Heart right ventricle (tissue), 16 donors: ENCODE measurements at regions not wholly inside any gene's neighbourhood (a gene's known extent, or its start where the extent isn't known, plus 50 kb on each side); places are given as distances from the start of the nearest gene placed in this dataset.

Source experiments
- ATAC-seq, 8 donors: fragments of 200-7000 bp; cut with Tn5 transposase; one replicate each; pipeline ENCODE4 v1.9.1; 2020; ENCODE audit warnings: mild to moderate bottlenecking in 8 of 8, moderate library complexity in 8 of 8, moderate number of reproducible peaks in 1 of 8
- DNase-seq, 2 donors: peaks; one replicate each; pipeline ENCODE4 v3.0.0-alpha.2; 2020
- H3K27ac ChIP-seq, 10 donors: fragments of 200-600 bp; sonication (generic) in 2 of 10; one replicate each; pipeline versions ENCODE4 v1.5.0 to v1.8.0; 2020 to 2022; ENCODE audit warnings: mild to moderate bottlenecking in 3 of 10
- H3K27me3 ChIP-seq, 7 donors: fragments of 200-600 bp; one replicate each; pipeline ENCODE4 v1.8.0; 2021 to 2022; ENCODE audit warnings: mild to moderate bottlenecking in 2 of 7
- H3K36me3 ChIP-seq, 9 donors: fragments of 200-600 bp; sonication (generic) in 1 of 9; one replicate each; pipeline versions ENCODE4 v1.5.0 to v1.8.0; 2020 to 2022; ENCODE audit warnings: mild to moderate bottlenecking in 2 of 9
- H3K4me1 ChIP-seq, 9 donors: fragments of 200-600 bp; sonication (generic) in 1 of 9; one replicate each; pipeline versions ENCODE4 v1.5.0 to v1.8.0; 2020 to 2022; ENCODE audit warnings: mild to moderate bottlenecking in 4 of 9
- H3K4me3 ChIP-seq, 10 donors: fragments of 200-600 bp; sonication (generic) in 2 of 10; one replicate each; pipeline versions ENCODE4 v1.5.0 to v1.8.0; 2020 to 2022; ENCODE audit warnings: mild to moderate bottlenecking in 7 of 10, moderate library complexity in 2 of 10
- H3K9me3 ChIP-seq, 11 donors: fragments of 200-600 bp in 10 of 11; sonication (generic) in 2 of 11; one replicate each; pipeline versions ENCODE4 v1.5.0 to v1.8.0; 2013 to 2022; ENCODE audit warnings: mild to moderate bottlenecking in 2 of 11, control low read depth in 1 of 11, moderate library complexity in 1 of 11
- WGBS, 2 donors: extraction: QIAGEN DNeasy Blood & Tissue Kit; methylation state at CpG; one replicate each; pipeline ENCODE4 v1.1.7; 2013; ENCODE audit warnings: inconsistent platforms in 1 of 2; 5-methylcytosine and 5-hydroxymethylcytosine counted together
- intact Hi-C, 10 donors: fragments of 100-400 bp; cut with DNase I; formaldehyde crosslinking; loops; one replicate each; pipeline versions ENCODE4 v1.11.1 to v1.14.2; 2022
- TF ChIP-seq, protein P1 (sequence below), 9 donors: fragments of 200-600 bp; sonication (generic) in 2 of 9; IDR thresholded peaks; one replicate each; pipeline versions ENCODE4 v1.5.0 to v1.8.0; 2021 to 2022; ENCODE audit warnings: antibody characterized with exemption in 9 of 9, mild to moderate bottlenecking in 5 of 9, moderate library complexity in 1 of 9
- donor health status: Arrhythmogenic right ventricular cardiomyopathy.
- donor health status: ischemic (EF 13 %, LVEDD 7.1; RV severe dilation, severe dysfunction).
- donor health status: healthy with polysubstance abuse.
- donor health status: DM: no; HTN: yes; CAD: no.
- donor health status: DM: no; HTN: no; CAD: no.
- donor health status: ischemic (EF 25% LVEDD 6.9; RV normal size, moderate dysfunction).
- donor health status: ischemic (EF 25% LVEDD 5.7; RV mildly dilated, moderate dysfunction).
- donor health status: healthy.
- donor health status: DM: yes; HTN: yes; CAD: no.
- donor health status: Ischemic cardiomyopathy.
- donor health status: ischemic (EF 35%, LVEDD 5.7; RV mildly dilated, moderate dysfunction).
- donor health status: nonischemic (EF 11% LVEDD 7.7; RV severe dilation, severe dysfunction).
- donor health status: DM: yes; HTN: yes; CAD: no.
- donor health status: PGD.
- donor health status: ischemic (EF 29% LVEDD 5.4; RV normal size, mild dysfunction).
- donor health status: nonischemic (EF 23%, LVEDD 6.1; RV moderate dilation, normal function).

DNA sequence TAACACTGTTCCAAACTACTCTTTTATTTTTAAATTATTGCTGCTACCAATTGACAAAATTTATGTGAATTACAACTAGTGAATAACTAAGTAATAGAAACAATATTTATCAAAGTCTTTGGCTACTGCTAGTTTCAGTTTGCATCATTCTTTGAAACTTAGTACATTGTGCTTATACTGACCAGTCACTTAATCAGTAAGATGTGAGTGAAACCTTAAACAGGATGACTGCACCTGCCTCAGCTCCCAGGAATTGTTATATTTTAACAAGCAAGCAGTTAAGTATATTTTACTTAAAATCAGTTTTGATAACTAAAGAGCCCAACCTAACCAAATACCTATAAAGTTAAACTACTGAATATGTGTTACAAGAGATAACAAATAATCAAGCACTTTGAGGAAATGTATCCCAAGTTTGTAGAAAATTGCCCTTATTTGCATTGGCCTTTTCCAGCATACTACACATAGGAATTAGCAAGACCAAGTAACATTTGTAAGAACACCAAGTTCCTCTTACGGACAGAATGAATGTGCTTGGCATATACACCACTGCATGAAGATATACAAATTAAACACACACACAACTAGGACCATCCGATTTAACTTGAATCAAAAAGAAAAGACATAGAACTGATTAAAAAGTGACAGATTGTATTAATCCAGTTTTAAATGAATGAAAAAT is 545.5 kb upstream of the DAB2 start:
- Histone ChIP-seq H3K27me3 (no peaks in the 10 kb centered on the region), H3K36me3 (no peaks in the 10 kb centered on the region), H3K4me3 (no peak overlapping the region), H3K9me3 (no peaks in the 10 kb centered on the region), H3K27ac (no peak overlapping the region), H3K4me1 (no peaks in the 10 kb centered on the region)
- 88 to 93% methylated on average over 2 of the region's 2 CpGs for WGBS, 2 donors
- ATAC-seq: no peak
- DNase-seq: no peak
- intact Hi-C loops: no loop called here
- TF ChIP-seq, protein P1, sequence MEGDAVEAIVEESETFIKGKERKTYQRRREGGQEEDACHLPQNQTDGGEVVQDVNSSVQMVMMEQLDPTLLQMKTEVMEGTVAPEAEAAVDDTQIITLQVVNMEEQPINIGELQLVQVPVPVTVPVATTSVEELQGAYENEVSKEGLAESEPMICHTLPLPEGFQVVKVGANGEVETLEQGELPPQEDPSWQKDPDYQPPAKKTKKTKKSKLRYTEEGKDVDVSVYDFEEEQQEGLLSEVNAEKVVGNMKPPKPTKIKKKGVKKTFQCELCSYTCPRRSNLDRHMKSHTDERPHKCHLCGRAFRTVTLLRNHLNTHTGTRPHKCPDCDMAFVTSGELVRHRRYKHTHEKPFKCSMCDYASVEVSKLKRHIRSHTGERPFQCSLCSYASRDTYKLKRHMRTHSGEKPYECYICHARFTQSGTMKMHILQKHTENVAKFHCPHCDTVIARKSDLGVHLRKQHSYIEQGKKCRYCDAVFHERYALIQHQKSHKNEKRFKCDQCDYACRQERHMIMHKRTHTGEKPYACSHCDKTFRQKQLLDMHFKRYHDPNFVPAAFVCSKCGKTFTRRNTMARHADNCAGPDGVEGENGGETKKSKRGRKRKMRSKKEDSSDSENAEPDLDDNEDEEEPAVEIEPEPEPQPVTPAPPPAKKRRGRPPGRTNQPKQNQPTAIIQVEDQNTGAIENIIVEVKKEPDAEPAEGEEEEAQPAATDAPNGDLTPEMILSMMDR (IDR thresholded peaks at IDR 0.05): no peak

DNA sequence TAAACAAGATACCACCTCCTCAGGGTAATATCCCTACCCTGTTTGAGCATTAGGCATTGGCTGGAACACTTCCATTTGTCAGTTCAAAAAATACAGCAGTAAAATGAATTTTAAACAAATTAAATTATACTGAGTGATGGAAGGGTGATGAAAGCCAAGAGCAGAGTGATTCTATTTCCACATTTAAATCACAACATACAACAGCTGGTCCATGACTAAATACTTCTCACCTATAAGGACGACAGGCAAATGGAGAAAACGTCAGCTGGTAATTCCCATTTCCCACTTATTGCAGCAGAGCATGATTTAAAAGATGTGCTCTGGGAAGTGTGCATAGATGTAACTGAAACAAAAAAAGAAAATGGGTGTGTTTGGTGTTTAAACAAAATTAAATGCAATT is 543.6 kb upstream of the DAB2 start:
- no peak overlapping the region for H3K4me3 ChIP-seq
- TF ChIP-seq, protein P1 (IDR thresholded peaks at IDR 0.05): no peak
- WGBS, 2 donors: 52 to 69% methylated on average over 2 of the region's 2 CpGs
- ATAC-seq: no peak
- H3K27me3 ChIP-seq: no peaks in the 10 kb centered on the region
- H3K27ac ChIP-seq: no peak overlapping the region
- H3K4me1 ChIP-seq: no peaks in the 10 kb centered on the region
- H3K9me3 ChIP-seq: no peaks in the 10 kb centered on the region
- no peaks in the 10 kb centered on the region for H3K36me3 ChIP-seq
- intact Hi-C loops: no loop called here
- no peak for DNase-seq

DNA sequence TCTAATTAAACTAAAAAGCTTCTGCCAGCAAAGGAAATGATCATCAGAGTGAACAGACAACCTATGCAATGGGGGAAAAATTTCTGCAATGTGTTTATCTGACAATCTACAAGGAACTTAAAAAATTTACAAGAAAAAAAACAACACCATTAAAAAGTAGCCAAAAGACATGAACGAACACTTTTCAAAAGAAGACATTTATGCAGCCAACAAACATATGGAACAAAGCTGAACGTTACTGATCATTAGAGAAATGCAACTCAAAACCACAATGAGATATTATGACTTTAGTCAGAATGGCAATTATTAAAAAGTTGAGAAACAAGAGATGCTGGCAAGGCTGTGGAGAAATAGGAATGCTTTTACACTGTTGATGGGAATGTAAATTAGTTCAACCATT is 530.4 kb upstream of the DAB2 start:
- H3K36me3 ChIP-seq: no peaks in the 10 kb centered on the region
- DNase-seq (no peak), ATAC-seq (no peak)
- intact Hi-C loops: loop anchor here in 1 of 10 donors (5.0 kb wide), 1 partner anchor 152 kb away; no protein-coding TSS in a partner anchor
- WGBS, 2 donors: 79 to 88% methylated on average over 2 of the region's 2 CpGs
- no peaks in the 10 kb centered on the region for H3K4me1 ChIP-seq
- no peak overlapping the region for H3K27ac ChIP-seq
- no peak overlapping the region for H3K4me3 ChIP-seq
- peaks cover 0 to 11% (median 0%) of the 10 kb centered on the region in 11 donors for H3K9me3 ChIP-seq
- no peaks in the 10 kb centered on the region for H3K27me3 ChIP-seq
- TF ChIP-seq, protein P1 (IDR thresholded peaks at IDR 0.05): no peak

DNA sequence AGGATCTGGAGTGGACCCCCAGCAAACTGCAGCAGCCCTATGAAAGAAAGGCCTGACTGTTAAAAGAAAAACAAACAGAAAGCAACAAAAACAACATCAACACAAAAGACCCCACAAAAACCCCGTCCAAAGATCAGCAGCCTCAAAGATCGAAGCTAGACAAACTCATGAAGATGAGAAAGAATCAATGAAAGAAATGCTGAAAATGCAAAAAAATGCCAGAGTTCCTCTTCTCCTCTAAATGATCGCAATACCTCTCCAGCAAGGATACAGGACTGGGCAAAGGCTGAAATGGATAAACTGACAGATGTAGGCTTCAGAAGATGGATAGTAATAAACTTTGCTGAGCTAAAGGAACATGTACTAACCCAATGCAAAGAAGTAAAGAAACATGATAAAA is 526.3 kb upstream of the DAB2 start:
- TF ChIP-seq, protein P1 (IDR thresholded peaks at IDR 0.05): no peak
- Histone ChIP-seq H3K9me3 (peaks cover 0 to 11% (median 0%) of the 10 kb centered on the region in 11 donors), H3K27ac (no peak overlapping the region), H3K36me3 (no peaks in the 10 kb centered on the region), H3K4me1 (peaks cover 0 to 20% (median 0%) of the 10 kb centered on the region in 9 donors), H3K4me3 (no peak overlapping the region), H3K27me3 (no peaks in the 10 kb centered on the region)
- intact Hi-C loops: loop anchor here in 3 of 10 donors (5.0 kb wide), 2 partner anchors 736 to 786 kb away; no protein-coding TSS in a partner anchor
- ATAC-seq: no peak
- WGBS, 2 donors: 91 to 95% methylated on average over 3 of the region's 3 CpGs
- no peak for DNase-seq
